ENCODE measurements at regions not wholly inside any gene's neighbourhood (a gene's known extent, or its start where the extent isn't known, plus 50 kb on each side); places are given as distances from the start of the nearest gene placed in this dataset.

DNA sequence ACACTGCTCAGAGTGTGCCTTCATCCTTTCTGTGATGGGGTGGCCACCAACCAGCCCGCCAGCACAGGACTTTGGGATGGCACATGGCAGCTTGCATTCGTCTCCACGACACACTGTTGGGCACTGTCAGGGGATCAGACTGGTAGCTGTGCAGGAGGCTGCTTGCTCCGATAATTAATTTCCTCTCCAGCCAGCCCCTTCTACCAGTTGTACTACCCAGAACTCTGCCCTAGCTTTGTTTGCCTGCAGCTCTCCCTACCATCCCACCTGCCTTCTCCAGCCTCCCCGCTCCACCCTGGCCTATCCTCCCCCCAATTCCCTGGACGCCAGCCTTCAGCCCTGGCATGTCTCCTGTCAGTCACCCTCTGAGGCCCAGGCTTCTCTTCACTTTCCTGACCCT is 228.3 kb downstream of the TSHZ3 start:
- no peak for DNase-seq (ENCODE audit: low read depth, low spot score)

DNA sequence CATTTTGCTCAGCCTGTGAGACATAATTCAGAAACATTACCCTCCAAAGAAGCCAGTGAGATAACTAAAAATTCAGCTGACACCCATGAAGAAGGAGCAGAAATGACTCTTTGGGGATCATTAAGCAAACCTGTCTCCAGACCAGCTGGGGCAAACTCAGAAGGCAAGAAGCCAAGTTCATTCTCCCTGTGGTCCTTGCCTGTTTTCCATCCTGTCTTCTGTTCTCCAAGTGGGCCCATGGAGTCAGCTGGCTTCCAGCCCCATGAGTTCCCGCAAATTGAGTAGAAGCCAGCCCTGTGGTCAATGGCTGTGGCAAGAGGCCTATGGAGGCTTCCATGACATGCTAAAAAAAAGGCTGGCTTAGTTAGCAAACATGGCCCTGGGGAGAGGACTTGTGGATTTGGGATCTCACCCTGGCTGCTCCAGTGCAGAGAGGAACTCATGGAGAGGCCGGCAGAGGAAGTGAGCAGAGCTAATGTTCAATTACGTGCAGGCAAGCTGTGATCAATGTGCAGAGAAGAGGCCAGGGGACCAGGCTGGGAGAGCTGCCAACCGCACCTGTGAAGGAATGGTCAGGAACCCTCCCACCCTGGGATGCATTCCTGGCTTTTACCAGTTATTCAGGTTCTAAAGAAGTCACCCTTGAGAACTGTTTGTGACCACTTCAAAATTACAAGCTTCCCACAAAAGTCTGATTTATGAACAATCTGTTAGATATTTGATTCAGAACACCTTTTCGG is 229.1 kb downstream of the TSHZ3 start:
- DNase-seq (ENCODE audit: low read depth, low spot score), result no peak

DNA sequence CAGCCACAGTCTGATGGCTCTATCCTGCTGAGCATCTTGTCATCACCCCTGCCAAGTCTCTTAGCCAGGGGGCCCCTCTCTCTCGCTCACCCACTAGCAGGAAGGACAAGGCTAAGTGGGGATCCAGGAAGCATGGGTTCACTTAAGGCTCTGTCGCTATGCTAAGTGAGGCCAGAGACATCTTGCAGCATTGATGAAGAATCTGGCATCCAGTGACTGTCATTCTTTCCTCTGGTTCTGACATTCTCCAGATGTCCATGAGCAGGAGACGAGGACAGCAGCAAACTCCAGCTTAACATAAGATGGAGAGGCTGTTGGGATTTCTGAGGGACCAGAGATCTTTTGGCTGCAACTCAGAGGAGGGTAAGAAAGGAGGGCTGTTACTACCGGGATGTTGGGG is 230.2 kb downstream of the TSHZ3 start:
- no peak for DNase-seq (ENCODE audit: low read depth, low spot score)

DNA sequence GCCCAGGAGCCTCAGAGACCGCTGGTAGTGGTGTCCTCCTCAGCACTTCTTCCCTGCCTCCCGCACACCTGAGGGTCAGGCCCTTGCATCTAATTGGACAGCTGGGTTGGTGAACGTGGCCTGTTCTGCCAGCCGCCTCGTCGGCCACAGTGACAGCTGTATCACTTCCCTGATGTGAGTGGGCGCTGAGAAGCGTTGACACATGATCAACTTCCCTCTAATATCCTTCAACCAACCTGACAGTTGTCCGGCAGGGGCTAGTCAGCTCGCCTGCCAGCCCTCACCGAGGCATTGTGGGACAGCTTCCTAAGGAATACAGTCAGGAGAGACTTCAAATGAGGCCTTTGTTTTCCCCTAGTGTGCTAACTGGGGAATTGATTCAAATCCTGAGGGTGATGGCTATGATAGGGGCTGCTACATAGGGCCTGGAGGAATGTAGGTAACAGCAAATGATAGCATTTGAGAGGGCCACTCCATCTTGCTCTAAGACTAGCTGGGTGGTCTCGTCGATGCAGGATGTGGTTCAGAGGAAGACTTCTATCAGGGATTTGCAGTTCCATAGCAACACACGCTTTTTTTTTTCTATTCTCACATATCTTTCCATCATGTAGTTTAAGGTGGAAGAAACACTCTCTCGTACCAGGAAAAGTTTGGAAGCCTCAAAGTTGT is 230.8 kb downstream of the TSHZ3 start:
- DNase-seq (ENCODE audit: low read depth, low spot score), result no peak

DNA sequence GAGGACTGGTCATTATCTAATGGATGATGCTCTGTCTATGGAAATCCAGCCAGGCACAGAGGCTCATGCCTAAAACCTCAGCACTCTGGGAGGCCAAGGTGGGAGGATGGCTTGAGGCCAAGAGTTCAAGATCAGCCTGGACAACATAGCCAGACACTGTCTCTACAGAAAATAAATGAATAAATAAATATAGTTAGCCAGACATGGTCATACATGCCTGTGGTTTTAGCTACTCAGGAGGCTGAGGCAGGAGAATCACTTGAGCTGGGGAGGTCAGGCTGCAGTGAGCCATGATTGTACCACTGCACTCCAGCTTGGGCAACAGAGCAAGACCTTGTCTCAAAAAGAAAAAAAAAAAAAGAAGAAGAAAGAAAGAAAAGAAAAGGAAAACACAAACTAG is 234.7 kb downstream of the TSHZ3 start:
- DNase-seq (ENCODE audit: low read depth, low spot score), result no peak

DNA sequence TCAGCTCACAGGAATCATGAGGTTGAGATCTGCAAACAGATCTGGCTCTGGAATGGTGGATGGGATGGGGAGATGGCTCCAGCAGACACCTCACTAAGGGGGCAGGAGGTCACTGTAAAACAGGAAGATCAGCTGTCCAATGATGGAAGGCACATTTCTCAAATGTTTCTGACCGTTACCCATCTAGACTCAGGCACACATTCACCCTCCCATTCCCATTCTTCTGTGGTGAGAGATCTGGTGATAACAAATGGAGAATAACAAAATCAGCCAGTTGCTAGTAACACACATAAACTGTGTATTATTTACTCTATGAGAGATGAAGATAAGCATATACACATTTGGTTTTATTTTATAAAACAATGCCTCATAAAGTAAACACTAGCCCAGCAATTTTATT is 235.9 kb downstream of the TSHZ3 start:
- DNase-seq (ENCODE audit: low read depth, low spot score), result no peak

DNA sequence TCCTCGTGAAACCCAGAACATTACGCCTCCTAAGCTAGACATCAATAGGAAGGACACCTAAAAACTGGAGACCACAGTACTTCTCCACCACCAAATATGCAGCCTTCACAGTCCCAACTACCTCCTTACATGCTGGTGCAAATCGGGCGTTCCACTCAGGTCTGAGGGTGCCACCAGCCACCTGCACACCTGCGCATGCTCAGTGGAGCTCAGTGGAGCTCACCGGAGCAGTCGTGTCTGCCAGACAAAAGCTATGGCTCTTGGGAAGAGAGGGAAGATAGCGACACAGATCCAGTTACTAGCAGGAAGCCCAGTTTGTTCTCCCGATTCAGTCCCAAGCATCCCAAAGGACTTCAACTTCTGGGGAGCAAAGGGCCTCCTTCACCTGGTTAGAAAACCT is 237.1 kb downstream of the TSHZ3 start:
- DNase-seq (ENCODE audit: low read depth, low spot score), result no peak

DNA sequence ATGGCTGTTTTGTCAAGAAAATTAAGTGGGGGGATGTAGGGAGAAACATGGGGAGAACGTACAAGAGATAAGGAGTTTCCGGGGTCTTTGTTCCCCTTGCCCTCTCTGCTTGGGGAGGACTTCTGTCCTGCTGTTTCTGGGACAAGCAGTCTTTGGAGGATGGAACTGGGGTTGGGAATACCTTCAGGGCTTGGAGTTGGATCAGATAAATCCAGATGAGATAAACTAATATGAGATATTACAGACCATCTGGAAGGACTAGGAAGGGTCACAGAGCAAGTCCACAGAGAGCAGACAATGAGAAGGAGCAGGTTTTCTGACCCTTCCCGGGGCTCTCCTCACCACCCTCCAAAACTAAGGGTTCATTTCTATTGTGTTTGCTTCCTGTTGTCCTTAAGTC is 237.5 kb downstream of the TSHZ3 start:
- DNase-seq (ENCODE audit: low read depth, low spot score), result no peak

DNA sequence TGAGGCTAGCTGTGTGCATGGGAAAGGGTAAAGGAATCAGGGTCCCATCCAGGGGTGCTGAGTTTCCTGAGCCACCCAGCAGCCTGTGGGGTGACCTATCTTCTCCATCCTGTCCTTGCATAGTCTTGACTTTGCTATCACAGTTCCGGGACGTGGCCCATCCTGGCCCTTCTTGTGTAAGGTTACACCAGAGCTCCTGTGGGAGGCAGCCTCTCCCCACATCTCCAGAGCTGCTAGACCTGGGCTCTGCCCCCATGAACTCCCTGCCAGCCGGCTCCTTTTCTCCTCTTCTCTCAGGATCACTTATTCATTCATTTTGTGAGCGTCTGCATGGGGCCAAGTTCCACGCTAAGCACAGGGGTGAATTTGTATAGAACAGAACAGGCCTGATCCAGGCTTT is 238.9 kb downstream of the TSHZ3 start:
- DNase-seq (ENCODE audit: low read depth, low spot score), result no peak

DNA sequence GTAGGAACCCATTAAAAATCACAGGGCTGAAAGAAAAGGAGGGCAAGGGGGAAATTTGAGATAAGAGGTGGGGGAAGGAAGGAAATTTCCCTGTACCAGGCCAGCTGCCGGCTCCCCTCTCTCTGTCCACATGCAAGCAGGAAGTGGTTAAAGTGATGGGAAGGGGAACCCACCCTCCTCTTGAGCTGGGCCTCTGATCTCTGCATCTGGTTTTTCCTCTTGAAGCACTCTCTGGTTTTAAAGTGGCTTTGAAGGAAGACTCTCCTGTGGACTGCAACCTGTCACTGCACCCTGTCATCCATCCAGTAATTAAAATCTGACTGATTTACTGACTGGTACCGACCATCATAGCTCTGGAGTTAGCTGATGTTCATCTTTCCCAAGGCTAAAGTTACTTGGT is 239.6 kb downstream of the TSHZ3 start:
- no peak for DNase-seq (ENCODE audit: low read depth, low spot score)

DNA sequence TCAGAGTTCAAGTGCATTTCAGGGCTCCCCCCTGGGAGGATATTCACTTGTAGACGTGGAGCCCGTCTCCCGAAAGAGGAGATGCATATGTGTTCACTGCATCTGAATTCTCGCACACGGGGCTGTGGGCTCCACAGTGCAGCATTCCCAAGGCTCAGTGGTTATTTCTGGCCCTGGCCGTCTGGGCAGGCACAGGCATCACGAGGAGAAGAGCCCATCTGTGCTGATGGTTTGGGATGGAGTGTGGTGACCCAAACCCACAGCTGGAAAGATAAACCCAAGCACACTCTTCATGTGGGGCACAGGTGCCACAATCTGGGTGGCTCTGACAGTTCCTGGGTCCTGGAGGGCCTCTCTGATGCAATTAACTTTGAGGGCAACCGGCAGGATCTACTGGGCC is 242.1 kb downstream of the TSHZ3 start:
- DNase-seq (ENCODE audit: low read depth, low spot score), result no peak

DNA sequence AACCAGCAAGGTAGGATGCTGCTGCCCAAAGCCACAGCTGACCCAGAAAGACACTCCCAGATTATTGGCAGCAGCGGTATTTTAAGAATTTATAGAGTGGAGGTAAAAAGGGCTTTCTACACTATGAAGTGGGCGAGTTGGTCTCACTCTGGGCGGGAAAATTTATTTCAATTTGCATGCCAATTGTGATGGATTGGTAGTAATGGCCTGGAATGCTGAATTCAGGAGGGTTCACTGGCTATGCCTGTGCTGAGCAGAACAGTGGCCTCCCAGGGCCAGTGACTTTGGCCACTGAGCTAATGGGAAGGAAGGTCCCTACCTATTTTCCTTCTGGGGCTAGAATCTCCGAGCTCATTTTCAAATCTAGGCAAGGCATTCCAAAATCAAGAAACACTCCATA is 243.5 kb downstream of the TSHZ3 start:
- DNase-seq (ENCODE audit: low read depth, low spot score), result no peak

DNA sequence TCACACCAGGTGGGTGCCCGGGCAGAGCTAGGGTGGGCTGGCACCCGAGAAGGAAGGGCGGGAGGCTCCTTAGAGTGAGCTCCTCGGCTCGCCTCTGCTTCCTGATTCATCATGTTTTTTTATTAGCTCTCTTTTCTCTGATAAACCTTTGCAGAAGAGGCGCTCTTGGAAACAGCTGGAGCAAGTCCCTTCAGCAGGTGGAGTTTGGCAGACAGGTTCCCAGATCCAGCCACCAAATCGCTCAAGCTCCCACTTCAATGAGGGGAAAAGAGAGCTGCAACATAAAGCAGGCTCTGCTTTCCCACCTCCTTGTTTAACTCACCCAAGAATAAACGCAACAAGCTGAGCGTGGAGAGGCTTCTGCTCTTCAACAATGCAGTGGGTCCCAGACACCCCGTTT is 244.8 kb downstream of the TSHZ3 start:
- DNase-seq (ENCODE audit: low read depth, low spot score), result no peak

DNA sequence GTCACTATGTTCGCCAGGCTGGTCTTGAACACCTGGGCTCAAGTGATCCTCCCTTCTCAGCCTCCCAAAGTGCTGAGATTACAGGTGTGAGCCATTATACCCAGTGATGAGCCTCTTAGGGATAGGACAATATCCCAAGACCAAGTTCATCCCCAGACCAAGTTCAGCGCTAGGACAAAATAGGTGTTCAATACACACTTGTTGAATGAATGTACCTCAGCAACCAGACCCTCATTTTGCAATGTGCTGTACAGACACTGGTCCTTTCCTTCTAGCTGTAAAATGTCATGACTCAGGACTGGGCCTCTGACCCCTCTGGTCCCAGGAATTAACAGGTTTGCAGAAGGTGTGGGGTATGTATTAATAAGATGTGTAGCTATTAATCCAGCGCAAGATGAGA is 246.0 kb downstream of the TSHZ3 start:
- no peak for DNase-seq (ENCODE audit: low read depth, low spot score)

DNA sequence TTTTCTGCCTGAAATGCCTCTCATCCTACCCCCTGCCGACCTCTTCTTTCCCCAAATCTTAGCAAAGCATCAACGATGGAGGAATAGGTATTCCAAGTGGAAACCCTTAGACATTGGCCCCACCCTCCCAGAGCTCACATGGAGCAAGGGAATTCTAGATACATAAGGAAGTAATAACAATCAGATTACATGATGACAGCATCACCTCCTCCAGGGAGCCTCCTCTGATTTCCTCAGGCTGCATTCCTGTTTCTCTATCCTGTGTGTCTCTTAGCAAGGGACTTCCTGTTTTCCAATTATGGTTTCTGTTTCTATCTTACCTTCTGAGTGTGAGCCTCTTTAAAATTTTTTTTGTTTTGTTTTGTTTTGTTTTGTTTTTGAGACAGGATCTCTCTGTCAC is 246.6 kb downstream of the TSHZ3 start:
- DNase-seq (ENCODE audit: low read depth, low spot score), result no peak

DNA sequence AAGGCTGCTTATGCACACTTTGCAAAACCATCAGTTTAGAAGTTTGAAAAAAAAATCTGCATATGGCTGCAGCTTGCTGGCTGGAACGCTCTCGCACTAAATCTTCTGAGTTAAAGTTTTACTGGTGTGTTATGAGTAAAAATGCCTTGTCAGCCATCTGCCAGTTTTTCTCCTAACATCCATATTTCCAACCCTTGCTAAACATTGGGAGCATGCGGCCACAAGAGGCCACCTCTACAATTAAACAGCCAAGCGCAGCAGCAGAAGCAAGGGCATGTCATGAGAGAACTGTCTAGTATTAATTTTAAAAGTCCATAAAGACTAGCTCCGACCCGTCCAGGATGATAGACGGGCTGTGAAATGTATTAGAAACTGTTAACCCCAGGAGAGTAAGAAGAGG is 248.3 kb downstream of the TSHZ3 start:
- DNase-seq (ENCODE audit: low read depth, low spot score), result no peak

DNA sequence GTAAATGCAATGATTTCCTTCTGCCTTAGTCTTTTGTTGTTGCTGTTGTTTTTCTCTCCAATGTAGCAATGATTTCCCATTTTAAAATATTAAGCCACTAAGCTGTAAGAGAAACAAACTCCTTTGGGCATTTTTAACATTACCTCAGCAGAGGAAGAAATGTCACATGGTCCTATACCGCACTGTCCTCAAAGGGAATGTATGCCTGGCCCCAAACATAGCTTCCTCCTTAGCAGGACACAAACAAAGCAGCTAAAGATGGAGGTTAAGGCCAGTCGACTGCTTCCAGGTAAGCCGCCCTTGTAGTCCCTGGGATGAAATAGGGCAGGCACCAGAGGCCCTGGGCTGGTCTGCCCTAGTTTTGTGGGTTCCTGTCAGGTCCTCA is 249.0 kb downstream of the TSHZ3 start:
- DNase-seq (ENCODE audit: low read depth, low spot score), result no peak

DNA sequence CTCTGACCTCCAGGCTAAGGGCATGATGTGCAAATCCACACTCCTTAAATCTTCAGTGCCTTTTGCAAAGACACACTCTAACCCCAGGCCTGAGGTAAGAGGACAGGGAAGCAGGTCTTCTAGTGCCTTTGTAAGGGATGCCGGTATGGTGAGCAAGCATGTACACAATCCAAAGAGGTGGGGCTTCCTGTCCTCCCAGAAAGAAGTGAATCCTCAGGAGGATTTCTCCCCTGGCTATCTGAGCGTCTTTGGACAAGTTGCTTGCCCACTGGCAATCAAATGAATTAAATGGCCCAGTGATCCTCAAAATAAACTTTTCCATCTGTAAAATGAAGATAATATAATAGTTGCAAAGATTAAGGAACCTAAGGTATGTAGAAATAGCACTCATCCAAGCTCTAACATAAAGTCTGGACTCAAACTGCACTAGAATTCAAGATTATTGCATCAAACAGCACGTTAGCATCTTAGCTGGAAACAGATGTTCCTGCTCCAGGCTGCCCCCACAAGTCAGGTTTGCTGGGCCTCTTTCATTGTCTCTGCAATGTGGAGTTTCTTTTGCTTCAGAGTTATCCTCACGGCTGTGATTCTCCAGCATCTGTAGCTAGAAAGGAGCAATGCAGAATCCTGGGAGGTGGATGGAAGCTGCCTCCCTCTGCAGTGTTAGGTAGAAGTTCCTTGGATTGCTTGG is 249.6 kb downstream of the TSHZ3 start:
- no peak for DNase-seq (ENCODE audit: low read depth, low spot score)

DNA sequence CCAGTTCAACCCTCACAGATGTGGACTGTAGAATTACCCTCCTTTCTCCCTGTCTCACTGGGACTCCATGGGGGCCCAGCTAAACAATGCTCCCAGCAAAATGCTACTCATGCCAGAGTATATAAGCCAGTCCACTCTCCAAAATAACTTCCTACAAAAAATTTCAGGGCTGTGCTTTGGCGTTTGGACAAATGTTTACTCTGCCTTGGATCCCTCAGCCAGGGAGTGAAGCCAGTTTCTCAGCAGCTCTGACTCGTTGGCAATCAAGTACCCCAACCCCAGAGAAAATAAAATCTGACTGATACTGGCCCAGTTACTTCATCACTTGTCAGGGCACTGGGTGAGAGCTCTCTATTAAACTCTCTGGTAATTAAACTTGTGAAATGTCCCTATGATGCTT is 250.4 kb downstream of the TSHZ3 start:
- no peak for DNase-seq (ENCODE audit: low read depth, low spot score)

DNA sequence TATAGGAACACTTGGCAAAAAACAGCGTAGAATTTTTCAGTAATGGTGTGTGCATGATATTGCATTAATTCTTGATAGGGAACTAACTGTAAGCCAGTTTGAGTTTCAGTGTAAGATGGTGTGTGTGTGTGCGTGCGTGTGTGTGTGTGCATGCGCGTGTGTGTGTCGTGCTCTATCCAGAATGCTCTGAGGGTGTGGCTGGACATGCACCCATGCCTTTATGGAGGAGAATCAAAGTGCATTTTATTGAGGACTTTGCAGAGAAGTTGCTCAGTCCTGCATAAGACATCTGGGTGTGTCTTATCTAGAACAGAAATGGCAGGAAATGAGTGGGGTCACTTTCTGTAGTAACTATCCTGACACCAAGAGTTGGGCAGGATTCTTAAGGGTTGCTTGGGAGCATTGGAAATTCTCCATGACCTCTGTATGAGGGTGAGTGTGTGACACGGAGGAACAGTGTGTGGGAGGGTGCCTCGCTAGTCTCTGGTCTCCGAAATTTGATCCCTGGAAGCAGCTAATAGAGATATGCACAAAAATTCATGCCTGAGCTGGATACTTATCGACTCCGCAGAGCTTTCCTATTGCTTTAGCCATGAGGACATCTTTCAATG is 252.2 kb downstream of the TSHZ3 start:
- no peak for DNase-seq (ENCODE audit: low read depth, low spot score)

DNA sequence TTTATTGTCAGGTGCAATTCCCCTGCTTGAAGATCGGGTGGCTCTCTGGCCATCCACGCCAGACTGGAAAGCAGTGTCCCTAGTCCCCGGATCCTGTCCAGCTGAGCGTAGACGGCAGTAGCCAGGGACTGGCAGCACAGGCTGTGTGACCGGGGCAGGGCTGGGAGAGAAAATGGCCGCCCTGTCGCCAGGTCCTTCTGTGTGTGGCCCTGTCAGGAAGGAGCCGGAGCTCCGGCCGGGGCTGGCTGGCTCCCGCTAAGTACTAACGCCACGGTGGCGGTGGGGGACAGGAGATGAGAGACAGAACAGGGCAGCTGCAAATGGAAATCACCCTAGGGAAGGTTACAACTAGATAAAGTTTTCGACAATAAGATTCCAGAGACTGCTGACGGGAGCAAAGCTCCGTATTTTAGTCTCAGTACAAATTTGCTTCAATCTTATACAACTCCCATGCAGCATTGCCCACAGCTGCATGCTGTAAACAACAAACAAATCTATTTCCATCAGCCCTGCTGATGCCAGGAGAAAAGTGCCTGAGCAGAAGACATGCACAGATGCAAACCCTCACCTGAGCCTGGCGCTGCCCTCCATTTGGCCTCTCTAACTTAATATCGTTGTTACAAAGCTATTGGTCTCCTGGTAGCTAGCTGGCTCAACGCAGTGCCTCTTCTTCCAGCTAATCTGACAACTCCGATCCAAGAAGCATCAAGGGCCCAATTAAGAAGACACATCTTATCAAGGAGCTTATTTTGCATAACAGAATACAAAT is 253.0 kb downstream of the TSHZ3 start:
- no peak for DNase-seq (ENCODE audit: low read depth, low spot score)

Data from activated naive CD8-positive, alpha-beta T cell treated with anti-CD3 and anti-CD28 coated beads, Interleukin-2, amount 50 U/mL, for 16 hours (primary cell).